Stomach (tissue), 4 donors: ENCODE measurements at regions not wholly inside any gene's neighbourhood (a gene's known extent, or its start where the extent isn't known, plus 50 kb on each side); places are given as distances from the start of the nearest gene placed in this dataset.

ENCODE experiments used
- EP300 ChIP-seq: sonication (generic); formaldehyde crosslinking; IDR thresholded peaks from one replicate; pipeline ENCODE4 v1.6.1; 2017; ENCODE audit warnings: antibody characterized with exemption
- POLR2A ChIP-seq, 4 donors: fragments of 450-650 bp; IDR thresholded peaks; one replicate each; pipeline ENCODE4 v1.6.1; 2016; ENCODE audit warnings: antibody characterized with exemption in 4 of 4, control low read depth in 2 of 4, mild to moderate bottlenecking in 1 of 4, moderate library complexity in 1 of 4
- POLR2AphosphoS5 ChIP-seq, 3 donors: sonication (generic); formaldehyde crosslinking; IDR thresholded peaks; one replicate each; pipeline ENCODE4 v1.6.1; 2016; ENCODE audit warnings: antibody characterized with exemption in 3 of 3
- TF ChIP-seq, protein P1 (sequence below), 7 experiments: fragments of 450-650 bp in 4 of 7; fragments of 200-600 bp in 3 of 7; sonication (generic) in 3 of 7; IDR thresholded peaks; one replicate each; pipeline ENCODE4 v1.5.1; 2016 to 2019; ENCODE audit warnings: antibody characterized with exemption in 7 of 7, control low read depth in 2 of 7, mild to moderate bottlenecking in 1 of 7

DNA sequence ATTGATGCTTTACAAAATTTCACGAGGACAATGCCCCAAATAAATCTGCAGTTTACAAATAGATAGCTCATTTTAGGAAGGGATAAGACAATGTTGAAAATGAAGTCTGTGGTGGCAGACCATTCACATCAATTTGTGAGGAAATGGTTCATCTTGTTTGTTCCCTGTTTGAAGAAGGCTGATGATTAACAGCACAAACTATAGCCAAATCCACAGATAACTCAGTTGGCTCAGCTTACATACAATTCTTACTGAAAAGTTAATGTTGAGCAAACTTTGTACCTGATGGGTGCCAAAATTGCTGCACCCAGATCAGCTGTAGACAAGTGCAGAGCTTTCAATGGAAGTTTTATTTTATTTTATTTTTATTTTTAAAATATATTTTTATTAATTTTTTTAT, 763.9 kb downstream of the DOK5 start:
- no peak for TF ChIP-seq POLR2A (IDR thresholded peaks at IDR 0.05)
- TF ChIP-seq, protein P1, sequence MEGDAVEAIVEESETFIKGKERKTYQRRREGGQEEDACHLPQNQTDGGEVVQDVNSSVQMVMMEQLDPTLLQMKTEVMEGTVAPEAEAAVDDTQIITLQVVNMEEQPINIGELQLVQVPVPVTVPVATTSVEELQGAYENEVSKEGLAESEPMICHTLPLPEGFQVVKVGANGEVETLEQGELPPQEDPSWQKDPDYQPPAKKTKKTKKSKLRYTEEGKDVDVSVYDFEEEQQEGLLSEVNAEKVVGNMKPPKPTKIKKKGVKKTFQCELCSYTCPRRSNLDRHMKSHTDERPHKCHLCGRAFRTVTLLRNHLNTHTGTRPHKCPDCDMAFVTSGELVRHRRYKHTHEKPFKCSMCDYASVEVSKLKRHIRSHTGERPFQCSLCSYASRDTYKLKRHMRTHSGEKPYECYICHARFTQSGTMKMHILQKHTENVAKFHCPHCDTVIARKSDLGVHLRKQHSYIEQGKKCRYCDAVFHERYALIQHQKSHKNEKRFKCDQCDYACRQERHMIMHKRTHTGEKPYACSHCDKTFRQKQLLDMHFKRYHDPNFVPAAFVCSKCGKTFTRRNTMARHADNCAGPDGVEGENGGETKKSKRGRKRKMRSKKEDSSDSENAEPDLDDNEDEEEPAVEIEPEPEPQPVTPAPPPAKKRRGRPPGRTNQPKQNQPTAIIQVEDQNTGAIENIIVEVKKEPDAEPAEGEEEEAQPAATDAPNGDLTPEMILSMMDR (IDR thresholded peaks at IDR 0.05), result no peak
- no peak for TF ChIP-seq POLR2AphosphoS5 (IDR thresholded peaks at IDR 0.05)
- TF ChIP-seq EP300, result no peak
